Smooth muscle cell (in vitro differentiated cells): ENCODE measurements at regions not wholly inside any gene's neighbourhood (a gene's known extent, or its start where the extent isn't known, plus 50 kb on each side); places are given as distances from the start of the nearest gene placed in this dataset.

Experiments used
- DNase-seq: peaks from one replicate; lab custom pipeline; 2025; ENCODE audit not compliant: unreplicated experiment; lab: John Stamatoyannopoulos, UW
- H2AFZ ChIP-seq: fragments of 200-600 bp; sonication (generic); 2 replicates; pipeline ENCODE4 v1.6.0; 2016; ENCODE audit warnings: antibody characterized with exemption, low read depth, mild to moderate bottlenecking
- H3F3A ChIP-seq: fragments of 200-600 bp; sonication (generic); 2 replicates; pipeline ENCODE4 v1.6.0; 2017; ENCODE audit warnings: antibody characterized with exemption, low read depth
- H3K27ac ChIP-seq: fragments of 200-600 bp; sonication (generic); 2 replicates; pipeline ENCODE4 v1.5.1; 2016; ENCODE audit warnings: low read depth, mild to moderate bottlenecking
- H3K27me3 ChIP-seq: fragments of 200-600 bp; sonication (generic); 2 replicates; pipeline ENCODE4 v1.6.1; 2016; ENCODE audit warnings: low read depth, mild to moderate bottlenecking
- H3K36me3 ChIP-seq: fragments of 200-600 bp; sonication (generic); 2 replicates; pipeline ENCODE4 v1.5.1; 2016; ENCODE audit warnings: low read depth
- H3K4me1 ChIP-seq: fragments of 200-600 bp; sonication (generic); 2 replicates; pipeline ENCODE4 v1.5.1; 2016; ENCODE audit warnings: low read depth
- H3K4me2 ChIP-seq: fragments of 200-600 bp; sonication (generic); 2 replicates; pipeline ENCODE4 v1.6.0; 2016; ENCODE audit warnings: mild to moderate bottlenecking
- H3K4me3 ChIP-seq: fragments of 200-600 bp; sonication (generic); 2 replicates; pipeline ENCODE4 v1.5.1; 2016; ENCODE audit warnings: mild to moderate bottlenecking
- H3K79me2 ChIP-seq: fragments of 200-600 bp; sonication (generic); 2 replicates; pipeline ENCODE4 v1.6.0; 2016; ENCODE audit warnings: low read depth, mild to moderate bottlenecking
- H3K9ac ChIP-seq: fragments of 200-600 bp; sonication (generic); 2 replicates; pipeline ENCODE4 v1.6.0; 2016; ENCODE audit warnings: low read depth
- H3K9me3 ChIP-seq: fragments of 200-600 bp; sonication (generic); replicated peaks from 2 replicates; pipeline ENCODE4 v1.5.1; 2016; ENCODE audit warnings: low read depth
- H4K20me1 ChIP-seq: fragments of 200-600 bp; sonication (generic); 2 replicates; pipeline ENCODE4 v1.6.0; 2016; ENCODE audit warnings: low read depth
- WGBS: methylation state at CpG from one replicate; pipeline ENCODE4 v1.1.7; 2016; ENCODE audit warnings: low lambda C conversion rate; 5-methylcytosine and 5-hydroxymethylcytosine counted together
- TF ChIP-seq, protein P1 (sequence below): fragments of 200-600 bp; sonication (generic); IDR thresholded peaks from 2 replicates; pipeline ENCODE4 v1.5.1; 2017; ENCODE audit warnings: borderline replicate concordance, mild to moderate bottlenecking, antibody characterized with exemption; ENCODE audit not compliant: insufficient read depth, poor library complexity, severe bottlenecking

DNA sequence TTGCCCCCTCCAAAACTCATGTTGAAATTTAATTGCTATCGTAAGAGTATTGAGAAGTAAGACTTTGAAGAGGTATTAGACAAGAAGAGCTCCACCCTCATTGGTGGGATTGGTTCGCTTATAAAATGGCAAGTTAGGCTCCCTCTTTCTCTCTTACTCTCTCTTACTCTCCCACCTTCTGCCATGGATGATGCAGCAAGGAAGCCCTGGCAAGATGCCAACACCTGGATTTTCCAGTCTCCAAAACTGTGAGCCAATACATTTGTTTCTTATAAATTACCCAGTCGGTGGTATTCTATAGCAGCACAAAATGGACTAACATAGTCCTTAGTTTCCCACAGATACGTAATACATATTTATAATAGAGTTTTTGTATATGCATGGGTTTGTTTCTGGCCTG is 119.4 kb downstream of the DDIT4L start:
- Histone ChIP-seq H3K27me3 (no peaks in the 10 kb centered on the region), H3K36me3 (no peaks in the 10 kb centered on the region), H3K9ac (no peak overlapping the region), H3K4me2 (no peak overlapping the region), H3K4me1 (peaks cover 3% of the 10 kb centered on the region), H2AFZ (no peak overlapping the region), H3K27ac (no peak overlapping the region), H4K20me1 (no peaks in the 10 kb centered on the region), H3K79me2 (no peaks in the 10 kb centered on the region), H3K4me3 (no peak overlapping the region), H3K9me3 (no peaks in the 10 kb centered on the region), H3F3A (no peaks in the 10 kb centered on the region)
- 92% methylated on average over 4 of the region's 4 CpGs for WGBS
- TF ChIP-seq, protein P1, sequence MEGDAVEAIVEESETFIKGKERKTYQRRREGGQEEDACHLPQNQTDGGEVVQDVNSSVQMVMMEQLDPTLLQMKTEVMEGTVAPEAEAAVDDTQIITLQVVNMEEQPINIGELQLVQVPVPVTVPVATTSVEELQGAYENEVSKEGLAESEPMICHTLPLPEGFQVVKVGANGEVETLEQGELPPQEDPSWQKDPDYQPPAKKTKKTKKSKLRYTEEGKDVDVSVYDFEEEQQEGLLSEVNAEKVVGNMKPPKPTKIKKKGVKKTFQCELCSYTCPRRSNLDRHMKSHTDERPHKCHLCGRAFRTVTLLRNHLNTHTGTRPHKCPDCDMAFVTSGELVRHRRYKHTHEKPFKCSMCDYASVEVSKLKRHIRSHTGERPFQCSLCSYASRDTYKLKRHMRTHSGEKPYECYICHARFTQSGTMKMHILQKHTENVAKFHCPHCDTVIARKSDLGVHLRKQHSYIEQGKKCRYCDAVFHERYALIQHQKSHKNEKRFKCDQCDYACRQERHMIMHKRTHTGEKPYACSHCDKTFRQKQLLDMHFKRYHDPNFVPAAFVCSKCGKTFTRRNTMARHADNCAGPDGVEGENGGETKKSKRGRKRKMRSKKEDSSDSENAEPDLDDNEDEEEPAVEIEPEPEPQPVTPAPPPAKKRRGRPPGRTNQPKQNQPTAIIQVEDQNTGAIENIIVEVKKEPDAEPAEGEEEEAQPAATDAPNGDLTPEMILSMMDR: no peak
- no peak for DNase-seq

DNA sequence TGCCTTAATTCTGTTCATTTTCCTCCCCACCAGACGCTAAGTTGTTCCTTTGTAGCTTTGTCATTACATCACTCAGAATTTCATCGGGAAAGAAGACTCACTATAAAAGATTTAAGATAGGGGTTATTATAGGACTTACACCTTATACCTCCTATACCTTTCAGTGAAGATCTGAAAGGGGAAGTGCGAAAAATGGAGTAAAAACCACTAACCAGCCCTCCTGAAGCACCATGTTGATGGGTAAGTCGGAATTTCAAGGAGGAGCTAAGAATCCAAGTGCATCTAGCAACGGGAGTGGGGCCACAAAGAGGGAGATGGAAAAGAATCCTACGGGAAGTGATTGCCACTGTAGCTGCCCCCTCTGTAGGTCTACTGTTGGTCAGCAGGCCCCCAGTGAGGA is 119.1 kb upstream of the H2AZ1 start:
- H3K27ac ChIP-seq: no peak overlapping the region
- H2AFZ ChIP-seq: no peak overlapping the region
- no peaks in the 10 kb centered on the region for H3K27me3 ChIP-seq
- H3K4me2 ChIP-seq: no peak overlapping the region
- no peak overlapping the region for H3K4me3 ChIP-seq
- 80% methylated on average over 6 of the region's 6 CpGs for WGBS
- no peak for DNase-seq
- H3K79me2 ChIP-seq: no peaks in the 10 kb centered on the region
- no peaks in the 10 kb centered on the region for H3K36me3 ChIP-seq
- peaks cover 3% of the 10 kb centered on the region for H3K4me1 ChIP-seq
- TF ChIP-seq, protein P1: no peak
- H3F3A ChIP-seq: no peaks in the 10 kb centered on the region
- no peak overlapping the region for H3K9ac ChIP-seq
- H4K20me1 ChIP-seq: no peaks in the 10 kb centered on the region
- H3K9me3 ChIP-seq: no peaks in the 10 kb centered on the region

DNA sequence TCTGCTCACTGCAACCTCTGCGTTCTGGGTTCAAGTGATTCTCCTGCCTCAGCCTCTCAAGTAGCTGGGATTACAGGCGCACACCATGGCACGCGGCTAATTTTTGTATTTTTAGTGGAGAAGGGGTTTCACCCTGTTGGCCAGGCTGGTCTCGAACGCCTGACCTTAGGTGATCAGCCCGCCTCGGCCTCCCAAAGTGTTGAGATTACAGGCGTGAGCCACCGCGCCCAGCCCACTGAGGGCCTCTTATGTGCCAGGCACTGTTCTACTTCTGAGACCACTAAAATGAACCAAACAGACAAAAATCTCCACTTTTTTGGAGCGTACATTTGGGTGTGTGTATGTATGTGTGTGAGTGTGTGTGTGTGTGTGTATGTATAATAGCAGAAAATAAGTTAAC is 117.2 kb upstream of the H2AZ1 start:
- no peak overlapping the region for H3K9ac ChIP-seq
- no peak for DNase-seq
- no peaks in the 10 kb centered on the region for H3K27me3 ChIP-seq
- no peak overlapping the region for H3K27ac ChIP-seq
- H3F3A ChIP-seq: peaks cover 4% of the 10 kb centered on the region
- peaks cover 3% of the 10 kb centered on the region for H3K4me1 ChIP-seq
- no peaks in the 10 kb centered on the region for H3K9me3 ChIP-seq
- no peak overlapping the region for H3K4me3 ChIP-seq
- H3K4me2 ChIP-seq: no peak overlapping the region
- no peaks in the 10 kb centered on the region for H3K36me3 ChIP-seq
- TF ChIP-seq, protein P1: no peak
- no peak overlapping the region for H2AFZ ChIP-seq
- WGBS: 92% methylated on average over 12 of the region's 12 CpGs
- no peaks in the 10 kb centered on the region for H4K20me1 ChIP-seq
- H3K79me2 ChIP-seq: no peaks in the 10 kb centered on the region

DNA sequence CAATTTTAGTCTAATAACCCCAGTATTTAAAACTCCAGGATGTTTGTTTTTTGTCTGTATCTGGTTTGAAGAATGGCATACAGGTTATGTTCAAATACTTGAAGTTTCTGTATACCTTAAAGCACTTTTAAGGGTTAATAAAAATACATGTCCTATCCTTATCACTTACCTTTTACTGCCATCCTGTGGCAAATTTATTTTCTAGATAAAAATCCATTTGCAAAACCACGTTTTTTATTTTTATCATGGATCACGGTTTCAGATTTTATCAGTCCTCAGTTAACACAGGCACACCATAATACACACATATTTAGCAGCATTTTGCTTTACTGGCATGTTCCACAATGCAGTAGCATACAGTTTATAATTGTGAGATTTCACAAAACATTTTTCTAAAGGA is 113.3 kb upstream of the H2AZ1 start:
- H3K79me2 ChIP-seq: no peaks in the 10 kb centered on the region
- no peaks in the 10 kb centered on the region for H3K9me3 ChIP-seq
- peaks cover 7% of the 10 kb centered on the region for H3F3A ChIP-seq
- H3K4me2 ChIP-seq: no peak overlapping the region
- H3K27me3 ChIP-seq: no peaks in the 10 kb centered on the region
- H3K4me3 ChIP-seq: no peak overlapping the region
- no peak for DNase-seq
- H4K20me1 ChIP-seq: no peaks in the 10 kb centered on the region
- H3K4me1 ChIP-seq: peaks cover 1% of the 10 kb centered on the region
- no peaks in the 10 kb centered on the region for H3K36me3 ChIP-seq
- H2AFZ ChIP-seq: no peak overlapping the region
- H3K27ac ChIP-seq: no peak overlapping the region
- H3K9ac ChIP-seq: no peak overlapping the region
- 57% methylated on average over 2 of the region's 2 CpGs for WGBS
- TF ChIP-seq, protein P1: no peak
